Activated naive CD4-positive, alpha-beta T cell treated with anti-CD3 and anti-CD28 coated beads for 36 hours (primary cell): ENCODE measurements at regions not wholly inside any gene's neighbourhood (a gene's known extent, or its start where the extent isn't known, plus 50 kb on each side); places are given as distances from the start of the nearest gene placed in this dataset.

Experiments used
- CTCF ChIA-PET: fragments of 350-600 bp; sonication (Branson Sonifier 250); formaldehyde crosslinking; loops from one replicate; lab custom pipeline; 2021; ENCODE audit warnings: antibody characterized with exemption; lab: Charles Lee
- DNase-seq: peaks from one replicate; pipeline ENCODE4 v3.0.0-alpha.2; 2020
- H3K27ac Mint-ChIP-seq: one replicate; pipeline ENCODE4 v1.8.0; 2021; ENCODE audit warnings: mild to moderate bottlenecking, mixed read lengths
- H3K27me3 Mint-ChIP-seq: one replicate; pipeline ENCODE4 v1.8.0; 2021; ENCODE audit warnings: low read depth, mixed read lengths
- H3K36me3 Mint-ChIP-seq: one replicate; pipeline ENCODE4 v1.8.0; 2021; ENCODE audit warnings: low read depth, mixed read lengths
- H3K4me1 Mint-ChIP-seq: one replicate; pipeline ENCODE4 v1.8.0; 2021; ENCODE audit warnings: low read depth, mixed read lengths
- H3K4me3 Mint-ChIP-seq: one replicate; pipeline ENCODE4 v1.8.0; 2021; ENCODE audit warnings: mild to moderate bottlenecking, moderate library complexity, mixed read lengths
- H3K9me3 Mint-ChIP-seq: one replicate; pipeline ENCODE4 v1.8.0; 2021; ENCODE audit warnings: mixed read lengths
- intact Hi-C: fragments of 100-400 bp; cut with micrococcal nuclease; formaldehyde crosslinking; loops from one replicate; pipeline ENCODE4 v1.15.1; 2023

GRCh38 chr9:105087910-105088898 is 156.2 kb upstream of the SLC44A1 start:
- Mint-ChIP-seq H3K27ac (no peak overlapping the region), H3K4me1 (no peaks in the 10 kb centered on the region), H3K9me3 (no peaks in the 10 kb centered on the region), H3K4me3 (no peak overlapping the region), H3K27me3 (no peaks in the 10 kb centered on the region), H3K36me3 (no peaks in the 10 kb centered on the region)
- intact Hi-C loops = no loop called here
- no peak for DNase-seq
- CTCF ChIA-PET = interaction anchor here (0.8 to 1.2 kb wide), 2 partner anchors 10 to 73 kb away, joined by 3 read pairs; no protein-coding TSS in a partner anchor

GRCh38 chr9:105089874-105090273 is 154.6 kb upstream of the SLC44A1 start:
- intact Hi-C loops = no loop called here
- Mint-ChIP-seq H3K9me3 (no peaks in the 10 kb centered on the region), H3K4me1 (no peaks in the 10 kb centered on the region), H3K36me3 (no peaks in the 10 kb centered on the region), H3K27ac (no peak overlapping the region), H3K27me3 (no peaks in the 10 kb centered on the region), H3K4me3 (no peak overlapping the region)
- DNase-seq = no peak
- CTCF ChIA-PET = interaction anchor here (1.0 to 1.2 kb wide), 2 partner anchors 12 to 24 kb away, joined by 3 to 4 read pairs; no protein-coding TSS in a partner anchor

GRCh38 chr9:105091004-105091640 is 153.3 kb upstream of the SLC44A1 start:
- H3K36me3 Mint-ChIP-seq = no peaks in the 10 kb centered on the region
- intact Hi-C loops = no loop called here
- no peak overlapping the region for H3K4me3 Mint-ChIP-seq
- CTCF ChIA-PET = no interaction called here
- H3K4me1 Mint-ChIP-seq = no peaks in the 10 kb centered on the region
- no peak overlapping the region for H3K27ac Mint-ChIP-seq
- no peak for DNase-seq
- H3K27me3 Mint-ChIP-seq = no peaks in the 10 kb centered on the region
- H3K9me3 Mint-ChIP-seq = no peaks in the 10 kb centered on the region

- no peak overlapping the region for H3K4me3 Mint-ChIP-seq
- intact Hi-C loops = no loop called here
- CTCF ChIA-PET = interaction anchor here (0.5 to 1.0 kb wide), 2 partner anchors 95 to 128 kb away, joined by 3 to 4 read pairs; no protein-coding TSS in a partner anchor
- no peak overlapping the region for H3K27ac Mint-ChIP-seq
- H3K4me1 Mint-ChIP-seq = peaks cover 10% of the 10 kb centered on the region
- no peaks in the 10 kb centered on the region for H3K36me3 Mint-ChIP-seq
- no peak for DNase-seq
- no peaks in the 10 kb centered on the region for H3K9me3 Mint-ChIP-seq
- no peaks in the 10 kb centered on the region for H3K27me3 Mint-ChIP-seq
Observed at GRCh38 chr9:105093685-105094084, 150.8 kb upstream of the SLC44A1 start.

- CTCF ChIA-PET = no interaction called here
- no peaks in the 10 kb centered on the region for H3K9me3 Mint-ChIP-seq
- DNase-seq = no peak
- no peaks in the 10 kb centered on the region for H3K27me3 Mint-ChIP-seq
- no peak overlapping the region for H3K27ac Mint-ChIP-seq
- no peaks in the 10 kb centered on the region for H3K36me3 Mint-ChIP-seq
- H3K4me1 Mint-ChIP-seq = peaks cover 10% of the 10 kb centered on the region
- intact Hi-C loops = no loop called here
- H3K4me3 Mint-ChIP-seq = no peak overlapping the region
Observed at GRCh38 chr9:105098370-105098769, 146.1 kb upstream of the SLC44A1 start.

- Mint-ChIP-seq H3K4me3 (no peak overlapping the region), H3K4me1 (peaks cover 3% of the 10 kb centered on the region), H3K27ac (no peak overlapping the region), H3K9me3 (no peaks in the 10 kb centered on the region), H3K36me3 (no peaks in the 10 kb centered on the region), H3K27me3 (no peaks in the 10 kb centered on the region)
- CTCF ChIA-PET = interaction anchor here (0.7 kb wide), 1 partner anchor 124 kb away, joined by 3 read pairs; no protein-coding TSS in a partner anchor
- no peak for DNase-seq
- intact Hi-C loops = loop anchor here (2.0 kb wide), 1 partner anchor 23 kb away; no protein-coding TSS in a partner anchor
Observed at GRCh38 chr9:105103776-105104175, 140.7 kb upstream of the SLC44A1 start.

GRCh38 chr9:105114318-105114717 is 130.1 kb upstream of the SLC44A1 start:
- no peaks in the 10 kb centered on the region for H3K9me3 Mint-ChIP-seq
- intact Hi-C loops = loop anchor here (2.0 kb wide), 2 partner anchors 52 to 188 kb away; no protein-coding TSS in a partner anchor
- H3K4me3 Mint-ChIP-seq = no peak overlapping the region
- peaks cover 28% of the 10 kb centered on the region for H3K4me1 Mint-ChIP-seq
- CTCF ChIA-PET = interaction anchor here (0.8 to 1.5 kb wide), 3 partner anchors 14 to 34 kb away, joined by 3 to 4 read pairs (median 4); no protein-coding TSS in a partner anchor
- peak; percentile 62 for DNase-seq
- H3K27ac Mint-ChIP-seq = peak overlapping the region; percentile 7
- no peaks in the 10 kb centered on the region for H3K27me3 Mint-ChIP-seq
- no peaks in the 10 kb centered on the region for H3K36me3 Mint-ChIP-seq

- H3K9me3 Mint-ChIP-seq = no peaks in the 10 kb centered on the region
- intact Hi-C loops = loop anchor here (1.0 to 2.0 kb wide), 3 partner anchors 52 to 188 kb away; no protein-coding TSS in a partner anchor
- H3K4me1 Mint-ChIP-seq = peaks cover 28% of the 10 kb centered on the region
- H3K36me3 Mint-ChIP-seq = no peaks in the 10 kb centered on the region
- peak; percentile 68 for DNase-seq
- CTCF ChIA-PET = interaction anchor here (0.5 to 1.5 kb wide), 3 partner anchors 13 to 130 kb away, joined by 3 to 4 read pairs (median 4); no protein-coding TSS in a partner anchor
- H3K27ac Mint-ChIP-seq = no peak overlapping the region
- no peak overlapping the region for H3K4me3 Mint-ChIP-seq
- H3K27me3 Mint-ChIP-seq = no peaks in the 10 kb centered on the region
Observed at GRCh38 chr9:105114964-105115728, 129.3 kb upstream of the SLC44A1 start.

GRCh38 chr9:105116052-105116868 is 128.2 kb upstream of the SLC44A1 start:
- H3K27ac Mint-ChIP-seq = no peak overlapping the region
- H3K4me1 Mint-ChIP-seq = peaks cover 28% of the 10 kb centered on the region
- intact Hi-C loops = no loop called here

GRCh38 chr9:105117234-105117633 is 127.2 kb upstream of the SLC44A1 start:
- H3K4me3 Mint-ChIP-seq = no peak overlapping the region
- DNase-seq = no peak
- H3K27me3 Mint-ChIP-seq = no peaks in the 10 kb centered on the region
- no peak overlapping the region for H3K27ac Mint-ChIP-seq
- no peaks in the 10 kb centered on the region for H3K9me3 Mint-ChIP-seq
- CTCF ChIA-PET = no interaction called here
- intact Hi-C loops = no loop called here
- peaks cover 34% of the 10 kb centered on the region for H3K4me1 Mint-ChIP-seq
- no peaks in the 10 kb centered on the region for H3K36me3 Mint-ChIP-seq

More at GRCh38 chr9:105116052-105116868, 128.2 kb upstream of the SLC44A1 start:
- Mint-ChIP-seq H3K36me3 (no peaks in the 10 kb centered on the region), H3K4me3 (no peak overlapping the region), H3K9me3 (no peaks in the 10 kb centered on the region), H3K27me3 (no peaks in the 10 kb centered on the region)
- CTCF ChIA-PET = no interaction called here
- DNase-seq = no peak

GRCh38 chr9:105118636-105119035 is 125.8 kb upstream of the SLC44A1 start:
- intact Hi-C loops = no loop called here
- Mint-ChIP-seq H3K4me3 (no peak overlapping the region), H3K4me1 (peaks cover 34% of the 10 kb centered on the region), H3K36me3 (no peaks in the 10 kb centered on the region), H3K27ac (no peak overlapping the region), H3K27me3 (no peaks in the 10 kb centered on the region), H3K9me3 (no peaks in the 10 kb centered on the region)
- CTCF ChIA-PET = interaction anchor here (0.6 to 1.0 kb wide), 2 partner anchors 11 to 191 kb away, joined by 3 read pairs; no protein-coding TSS in a partner anchor
- DNase-seq = no peak
